GM06990 (cell line): ENCODE measurements at regions not wholly inside any gene's neighbourhood (a gene's known extent, or its start where the extent isn't known, plus 50 kb on each side); places are given as distances from the start of the nearest gene placed in this dataset.
A peak's percentile ranks its signal among the peaks of the same experiment; 100 is the strongest.

Experiments
- DNase-seq: peaks from one replicate; pipeline ENCODE4 v3.0.0-alpha.2; 2011; ENCODE audit not compliant: insufficient read length; ENCODE audit errors: extremely low read depth
- H3K27me3 ChIP-seq: replicated peaks from 2 replicates; pipeline ENCODE4 v1.6.0; 2011; ENCODE audit warnings: low read length; ENCODE audit not compliant: control insufficient read depth, insufficient read depth
- H3K36me3 ChIP-seq: 2 replicates; pipeline ENCODE4 v1.5.1; 2011; ENCODE audit warnings: low read length; ENCODE audit not compliant: control insufficient read depth, insufficient read depth
- H3K4me3 ChIP-seq: replicated peaks from 2 replicates; pipeline ENCODE4 v1.5.1; 2011; ENCODE audit warnings: low read depth, mild to moderate bottlenecking, control low read depth, low read length
- TF ChIP-seq, protein P1 (sequence below): IDR thresholded peaks from 2 replicates; pipeline ENCODE4 v1.5.1; 2011; ENCODE audit warnings: low read length, control low read depth, mild to moderate bottlenecking, inconsistent platforms; ENCODE audit not compliant: insufficient read depth, poor library complexity, severe bottlenecking

DNA sequence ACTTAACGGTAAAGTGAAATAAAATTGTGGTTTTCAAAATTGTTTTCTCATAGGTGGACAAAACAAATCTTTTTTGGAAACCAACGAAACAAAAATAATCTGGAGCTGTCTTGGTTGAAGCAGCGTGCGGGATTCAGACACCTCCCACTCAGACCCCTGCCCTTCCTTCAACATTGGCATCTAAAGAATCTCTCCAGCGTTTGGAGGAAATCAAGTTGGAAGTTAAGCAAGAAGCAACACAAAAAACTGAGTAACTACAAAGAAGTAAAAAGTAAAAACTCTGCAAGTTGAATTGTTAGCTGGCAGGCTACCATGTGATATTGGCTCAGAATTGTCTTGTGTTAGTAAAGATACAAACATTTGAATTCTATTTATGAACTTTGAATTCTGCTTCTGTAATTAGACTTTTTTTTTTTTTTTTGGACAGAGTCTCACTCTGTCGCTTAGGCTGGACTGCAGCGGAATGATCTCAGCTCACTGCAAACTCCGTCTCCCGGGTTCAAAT is 361.0 kb upstream of the PMFBP1 start:
- TF ChIP-seq, protein P1, sequence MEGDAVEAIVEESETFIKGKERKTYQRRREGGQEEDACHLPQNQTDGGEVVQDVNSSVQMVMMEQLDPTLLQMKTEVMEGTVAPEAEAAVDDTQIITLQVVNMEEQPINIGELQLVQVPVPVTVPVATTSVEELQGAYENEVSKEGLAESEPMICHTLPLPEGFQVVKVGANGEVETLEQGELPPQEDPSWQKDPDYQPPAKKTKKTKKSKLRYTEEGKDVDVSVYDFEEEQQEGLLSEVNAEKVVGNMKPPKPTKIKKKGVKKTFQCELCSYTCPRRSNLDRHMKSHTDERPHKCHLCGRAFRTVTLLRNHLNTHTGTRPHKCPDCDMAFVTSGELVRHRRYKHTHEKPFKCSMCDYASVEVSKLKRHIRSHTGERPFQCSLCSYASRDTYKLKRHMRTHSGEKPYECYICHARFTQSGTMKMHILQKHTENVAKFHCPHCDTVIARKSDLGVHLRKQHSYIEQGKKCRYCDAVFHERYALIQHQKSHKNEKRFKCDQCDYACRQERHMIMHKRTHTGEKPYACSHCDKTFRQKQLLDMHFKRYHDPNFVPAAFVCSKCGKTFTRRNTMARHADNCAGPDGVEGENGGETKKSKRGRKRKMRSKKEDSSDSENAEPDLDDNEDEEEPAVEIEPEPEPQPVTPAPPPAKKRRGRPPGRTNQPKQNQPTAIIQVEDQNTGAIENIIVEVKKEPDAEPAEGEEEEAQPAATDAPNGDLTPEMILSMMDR = no peak
- no peaks in the 10 kb centered on the region for H3K27me3 ChIP-seq
- no peak for DNase-seq
- no peak overlapping the region for H3K4me3 ChIP-seq
- no peaks in the 10 kb centered on the region for H3K36me3 ChIP-seq

DNA sequence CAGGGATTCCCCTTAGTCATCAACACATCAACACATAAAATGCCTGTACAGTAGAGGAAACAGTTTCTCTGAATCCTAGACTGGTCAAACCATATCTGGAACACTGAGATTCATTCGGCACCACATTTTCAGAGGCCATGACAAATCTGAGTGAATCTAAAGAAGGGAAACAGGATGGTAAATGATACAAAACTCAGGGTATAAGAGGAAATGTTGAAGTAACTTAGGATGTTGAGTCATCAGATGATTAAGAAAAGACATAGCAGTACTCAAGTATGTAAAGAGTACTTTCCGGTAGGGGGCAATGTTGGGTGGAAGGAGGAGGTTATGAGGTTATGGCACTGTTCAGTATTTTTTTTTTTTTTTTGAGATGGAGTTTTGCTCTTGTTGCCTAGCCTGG is 358.5 kb upstream of the PMFBP1 start:
- TF ChIP-seq, protein P1 = peak; percentile 28
- no peaks in the 10 kb centered on the region for H3K27me3 ChIP-seq
- no peak for DNase-seq
- H3K4me3 ChIP-seq = no peak overlapping the region
- H3K36me3 ChIP-seq = no peaks in the 10 kb centered on the region

DNA sequence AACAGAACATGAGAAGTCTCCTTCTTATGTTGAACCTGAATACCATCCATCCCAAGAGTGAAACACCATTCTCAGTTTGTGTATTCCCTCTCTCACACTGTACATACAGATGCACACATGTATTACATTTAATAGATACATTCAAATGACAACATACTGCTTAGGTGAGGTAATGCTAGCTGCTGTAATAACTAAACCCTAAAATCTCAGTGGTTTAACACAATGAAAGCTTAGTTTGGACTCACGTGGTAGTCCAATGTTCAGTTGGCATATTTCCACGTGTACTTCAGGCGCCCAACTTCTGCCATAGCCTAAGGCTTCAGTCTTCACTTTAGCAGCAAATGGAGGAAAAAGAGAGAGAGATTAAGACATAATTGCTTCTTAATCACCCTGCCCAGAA is 351.1 kb upstream of the PMFBP1 start:
- TF ChIP-seq, protein P1 = no peak
- no peak for DNase-seq
- no peaks in the 10 kb centered on the region for H3K36me3 ChIP-seq
- H3K4me3 ChIP-seq = no peak overlapping the region
- H3K27me3 ChIP-seq = no peaks in the 10 kb centered on the region

DNA sequence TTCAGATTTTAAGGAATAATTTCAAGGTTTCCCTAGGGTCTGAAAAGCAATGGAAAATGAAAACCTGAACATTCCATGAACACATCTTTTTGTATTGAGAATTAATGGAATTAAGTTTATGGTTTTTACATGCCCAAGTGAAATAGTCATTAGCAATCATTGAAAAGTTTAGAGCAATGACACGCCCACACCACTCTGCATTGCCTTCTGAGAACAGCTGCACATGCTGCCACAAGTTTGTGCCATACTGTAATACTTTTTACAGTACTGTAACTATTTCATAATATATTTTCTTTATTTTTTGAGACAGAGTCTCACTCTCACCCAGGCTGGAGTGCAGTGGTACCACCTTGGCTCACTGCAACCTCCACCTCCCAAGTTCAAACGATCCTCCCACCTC is 345.2 kb upstream of the PMFBP1 start:
- Histone ChIP-seq H3K27me3 (no peaks in the 10 kb centered on the region), H3K36me3 (no peaks in the 10 kb centered on the region), H3K4me3 (no peak overlapping the region)
- TF ChIP-seq, protein P1 = no peak
- DNase-seq = no peak

DNA sequence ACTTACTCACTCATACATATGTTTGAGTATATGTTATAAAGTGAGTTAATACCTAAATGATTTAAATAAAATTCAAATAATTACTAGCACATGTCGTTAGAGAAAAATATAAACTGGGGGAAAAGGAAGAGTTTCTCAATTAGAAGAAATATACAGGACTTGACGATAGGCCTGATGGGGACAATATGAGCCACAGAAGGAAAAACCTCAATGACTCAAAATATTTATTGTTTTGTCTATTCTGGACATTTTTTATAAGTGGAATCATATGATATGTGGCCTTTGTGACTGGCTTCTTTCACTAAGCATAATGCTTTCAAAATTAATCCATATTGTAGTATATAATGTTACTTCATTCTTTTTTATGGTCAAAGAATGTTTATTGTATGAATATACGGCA is 339.2 kb upstream of the PMFBP1 start:
- Histone ChIP-seq H3K27me3 (no peaks in the 10 kb centered on the region), H3K36me3 (no peaks in the 10 kb centered on the region), H3K4me3 (no peak overlapping the region)
- DNase-seq = no peak
- TF ChIP-seq, protein P1 = no peak

DNA sequence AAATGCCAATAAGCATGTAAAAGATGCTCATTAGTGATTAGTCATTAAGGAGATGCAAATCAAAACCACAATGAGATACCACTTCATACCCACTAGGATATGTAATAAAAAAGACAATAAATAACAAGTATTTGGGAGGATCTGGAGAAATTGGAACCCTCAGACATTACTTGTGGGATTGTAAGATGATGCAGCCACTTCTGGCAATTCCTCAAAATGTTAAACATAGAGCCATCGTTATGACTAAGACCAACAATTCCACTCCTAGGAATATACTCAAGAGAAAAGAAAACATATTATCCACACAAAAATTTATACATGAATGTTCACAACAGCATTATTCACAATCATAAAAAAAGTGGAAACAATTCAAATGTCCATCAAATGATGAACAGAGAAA is 336.2 kb upstream of the PMFBP1 start:
- Histone ChIP-seq H3K4me3 (no peak overlapping the region), H3K27me3 (no peaks in the 10 kb centered on the region), H3K36me3 (no peaks in the 10 kb centered on the region)
- TF ChIP-seq, protein P1 = no peak
- no peak for DNase-seq
